ENCODE measurements at regions not wholly inside any gene's neighbourhood (a gene's known extent, or its start where the extent isn't known, plus 50 kb on each side); places are given as distances from the start of the nearest gene placed in this dataset.

DNA sequence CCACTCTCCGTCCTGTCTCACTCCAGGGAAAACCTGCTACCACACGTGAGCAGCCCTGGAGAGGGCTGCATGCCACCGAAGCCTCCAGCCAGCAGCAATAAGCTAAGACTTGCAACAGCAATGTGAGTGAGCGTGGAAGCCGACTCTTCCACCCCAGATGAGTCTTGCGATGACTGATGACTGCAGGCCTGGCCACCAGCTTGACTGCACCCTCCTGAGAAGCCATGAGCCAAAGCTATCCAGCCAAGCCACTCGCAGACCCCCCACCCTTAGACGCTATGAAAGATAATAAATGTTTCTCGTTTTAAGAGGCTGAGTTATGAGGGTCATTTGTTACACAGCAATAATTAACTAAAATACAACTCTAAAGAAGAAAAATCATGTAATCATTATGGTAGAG is 118.6 kb upstream of the GALNT2 start:
- H3K4me3 ChIP-seq (ENCODE audit: low read depth, low read length), result no peak overlapping the region
- no peak for DNase-seq (ENCODE audit: low read depth)
- TF ChIP-seq CTCF (IDR thresholded peaks at IDR 0.05; ENCODE audit: low read depth, low read length, missing control alignments), result no peak

GRCh38 chr1:229949500-229949899 is 117.5 kb upstream of the GALNT2 start:
- TF ChIP-seq CTCF (IDR thresholded peaks at IDR 0.05; ENCODE audit: low read depth, low read length, missing control alignments), result no peak
- no peak for DNase-seq (ENCODE audit: low read depth)
- no peak overlapping the region for H3K4me3 ChIP-seq (ENCODE audit: low read depth, low read length)

DNA sequence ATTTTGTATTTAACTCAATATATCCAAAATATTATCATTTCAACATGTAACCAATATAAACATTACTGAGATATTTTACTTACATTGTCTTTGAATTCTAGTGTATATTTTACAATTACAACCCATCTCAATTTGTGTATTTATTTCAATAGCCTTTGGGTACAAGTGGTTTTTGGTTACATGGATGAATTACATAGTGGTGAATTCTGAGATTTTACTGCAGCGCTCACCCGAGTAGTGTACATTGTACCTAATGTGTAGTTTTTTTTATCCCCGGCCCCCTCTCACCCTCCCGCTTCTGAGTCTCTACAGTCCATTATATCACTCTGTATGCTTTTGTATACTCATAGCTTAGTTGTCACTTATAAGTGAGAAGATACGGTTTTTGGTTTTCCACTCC is 117.0 kb upstream of the GALNT2 start:
- no peak for DNase-seq (ENCODE audit: low read depth)
- no peak for TF ChIP-seq CTCF (IDR thresholded peaks at IDR 0.05; ENCODE audit: low read depth, low read length, missing control alignments)
- H3K4me3 ChIP-seq (ENCODE audit: low read depth, low read length), result no peak overlapping the region

DNA sequence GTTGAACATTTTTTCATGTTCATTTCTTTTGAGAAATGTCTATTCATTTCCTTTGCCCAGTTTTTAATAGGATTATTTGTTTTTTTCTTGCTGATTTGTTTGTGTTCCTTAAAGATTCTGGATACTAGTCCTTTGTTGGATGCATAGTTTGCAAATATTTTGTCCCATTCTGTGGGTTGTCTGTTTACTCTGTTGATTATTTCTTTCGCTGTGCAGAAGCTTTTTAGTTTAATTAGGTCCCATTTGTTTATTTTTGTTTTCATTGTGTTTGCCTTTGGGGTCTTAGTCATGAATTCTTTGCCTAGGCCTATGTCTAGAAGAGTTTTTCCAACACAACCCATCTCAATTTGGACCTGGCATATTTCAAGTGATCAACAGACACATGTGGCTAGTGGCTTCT is 116.1 kb upstream of the GALNT2 start:
- no peak for DNase-seq (ENCODE audit: low read depth)
- TF ChIP-seq CTCF (IDR thresholded peaks at IDR 0.05; ENCODE audit: low read depth, low read length, missing control alignments), result no peak

GRCh38 chr1:229951856-229952534 is 115.0 kb upstream of the GALNT2 start:
- no peak overlapping the region for H3K4me3 ChIP-seq (ENCODE audit: low read depth, low read length)
- no peak for DNase-seq (ENCODE audit: low read depth)
- TF ChIP-seq CTCF (IDR thresholded peaks at IDR 0.05; ENCODE audit: low read depth, low read length, missing control alignments), result no peak

More for the DNA sequence above, 116.1 kb upstream of the GALNT2 start:
- H3K4me3 ChIP-seq (ENCODE audit: low read depth, low read length), result no peak overlapping the region

DNA sequence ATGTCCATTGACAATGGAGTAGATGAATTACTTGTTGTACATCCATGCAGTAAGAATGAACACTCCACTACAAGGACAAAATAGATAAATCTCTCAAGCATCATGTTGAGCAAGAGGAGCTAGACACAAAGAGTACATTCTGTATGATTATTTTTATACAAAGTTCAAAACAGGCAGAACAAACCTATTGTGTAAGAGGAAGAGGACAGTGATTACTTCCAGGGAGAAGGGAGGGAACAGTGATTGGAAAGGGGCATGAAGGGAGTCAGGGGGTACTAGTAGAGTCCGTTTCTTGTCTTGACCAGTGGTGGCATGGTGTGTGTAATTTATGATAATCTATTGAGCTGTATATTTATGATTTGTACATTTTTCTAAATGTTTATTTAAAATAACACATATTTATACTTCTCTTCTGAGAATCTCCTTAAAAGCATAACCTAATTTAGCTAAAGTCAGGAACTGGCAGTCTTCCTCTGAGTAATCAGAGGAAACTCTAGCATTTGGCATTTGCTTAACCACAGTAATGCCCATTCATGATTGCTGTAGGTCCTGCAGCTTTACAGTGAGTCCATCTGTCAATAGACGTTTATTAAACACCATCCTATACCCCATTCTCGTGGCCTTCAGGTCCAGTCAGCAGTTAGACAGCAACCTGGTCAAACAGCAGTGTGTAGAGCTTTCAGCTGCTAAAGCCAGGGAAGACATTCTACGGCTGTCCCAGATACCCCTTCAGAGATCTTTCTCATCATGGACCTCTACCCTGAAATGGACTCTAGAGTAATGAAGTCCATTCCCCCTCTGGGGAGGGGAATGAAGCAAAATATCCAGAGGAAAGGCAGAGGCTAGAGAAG is 114.1 kb upstream of the GALNT2 start:
- no peak overlapping the region for H3K4me3 ChIP-seq (ENCODE audit: low read depth, low read length)
- TF ChIP-seq CTCF (IDR thresholded peaks at IDR 0.05; ENCODE audit: low read depth, low read length, missing control alignments), result no peak

More for the DNA sequence above, 114.1 kb upstream of the GALNT2 start:
- no peak for DNase-seq (ENCODE audit: low read depth)

Measured in GM12864 (cell line).